PC-9 (cell line): ENCODE measurements at regions not wholly inside any gene's neighbourhood (a gene's known extent, or its start where the extent isn't known, plus 50 kb on each side); places are given as distances from the start of the nearest gene placed in this dataset.
"Not testable (repeated sequence)": the region's sequence is repeated elsewhere in the genome, so short reads cannot be mapped to it uniquely, and the experiment has no call there.

Experiments
- CTCF ChIP-seq: fragments of 200-600 bp; sonication (generic); conservative IDR thresholded peaks from 2 replicates; pipeline ENCODE4 v1.6.1; 2017; ENCODE audit warnings: mixed run types, antibody characterized with exemption, mild to moderate bottlenecking, moderate library complexity
- EZH2 ChIP-seq: fragments of 200-600 bp; sonication (generic); IDR thresholded peaks from 2 replicates; pipeline ENCODE4 v1.8.0; 2017; ENCODE audit warnings: antibody characterized with exemption, low read depth

- not testable (repeated sequence) for TF ChIP-seq CTCF, EZH2
These were observed 2707.9 kb upstream of the TPTE start for GRCh38 chr21:7813475-7813874.
